ENCODE measurements at regions not wholly inside any gene's neighbourhood (a gene's known extent, or its start where the extent isn't known, plus 50 kb on each side); places are given as distances from the start of the nearest gene placed in this dataset.
"Not testable (repeated sequence)": the region's sequence is repeated elsewhere in the genome, so short reads cannot be mapped to it uniquely, and the experiment has no call there.

DNA sequence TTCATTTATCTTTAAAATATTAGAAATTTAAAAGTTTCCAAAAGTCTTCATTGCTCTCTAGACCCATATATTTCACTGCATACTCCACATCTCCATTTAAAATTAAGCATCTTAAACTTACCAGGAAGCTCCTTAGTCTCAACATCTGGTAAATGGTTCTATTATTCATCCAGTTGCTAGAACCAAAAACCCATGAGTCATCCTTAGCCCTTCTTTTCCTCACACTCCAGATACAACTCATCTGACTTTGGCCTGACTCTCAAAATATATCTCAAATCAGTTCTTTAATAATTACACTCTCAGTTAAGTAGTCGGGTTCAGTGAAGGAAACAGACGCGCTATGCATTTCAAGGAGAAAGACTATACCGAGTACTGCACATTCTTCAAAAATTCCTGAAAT lies 110.2 kb upstream of the COX7C start:
- TF ChIP-seq MYC (IDR thresholded peaks at IDR 0.05; ENCODE audit: low read depth, low read length): no peak
- TF ChIP-seq POLR2A (IDR thresholded peaks at IDR 0.05; ENCODE audit: extremely low read depth, insufficient read length): no peak
- TF ChIP-seq, protein P1, sequence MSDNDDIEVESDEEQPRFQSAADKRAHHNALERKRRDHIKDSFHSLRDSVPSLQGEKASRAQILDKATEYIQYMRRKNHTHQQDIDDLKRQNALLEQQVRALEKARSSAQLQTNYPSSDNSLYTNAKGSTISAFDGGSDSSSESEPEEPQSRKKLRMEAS (IDR thresholded peaks at IDR 0.05; ENCODE audit: low read depth, low read length): no peak
- TF ChIP-seq, protein P2, sequence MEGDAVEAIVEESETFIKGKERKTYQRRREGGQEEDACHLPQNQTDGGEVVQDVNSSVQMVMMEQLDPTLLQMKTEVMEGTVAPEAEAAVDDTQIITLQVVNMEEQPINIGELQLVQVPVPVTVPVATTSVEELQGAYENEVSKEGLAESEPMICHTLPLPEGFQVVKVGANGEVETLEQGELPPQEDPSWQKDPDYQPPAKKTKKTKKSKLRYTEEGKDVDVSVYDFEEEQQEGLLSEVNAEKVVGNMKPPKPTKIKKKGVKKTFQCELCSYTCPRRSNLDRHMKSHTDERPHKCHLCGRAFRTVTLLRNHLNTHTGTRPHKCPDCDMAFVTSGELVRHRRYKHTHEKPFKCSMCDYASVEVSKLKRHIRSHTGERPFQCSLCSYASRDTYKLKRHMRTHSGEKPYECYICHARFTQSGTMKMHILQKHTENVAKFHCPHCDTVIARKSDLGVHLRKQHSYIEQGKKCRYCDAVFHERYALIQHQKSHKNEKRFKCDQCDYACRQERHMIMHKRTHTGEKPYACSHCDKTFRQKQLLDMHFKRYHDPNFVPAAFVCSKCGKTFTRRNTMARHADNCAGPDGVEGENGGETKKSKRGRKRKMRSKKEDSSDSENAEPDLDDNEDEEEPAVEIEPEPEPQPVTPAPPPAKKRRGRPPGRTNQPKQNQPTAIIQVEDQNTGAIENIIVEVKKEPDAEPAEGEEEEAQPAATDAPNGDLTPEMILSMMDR (IDR thresholded peaks at IDR 0.05; ENCODE audit: low read depth, low read length): no peak
- H3K4me3 ChIP-seq (ENCODE audit: low read depth, low read length): no peak overlapping the region
- DNase-seq (ENCODE audit: low read depth): no peak

DNA sequence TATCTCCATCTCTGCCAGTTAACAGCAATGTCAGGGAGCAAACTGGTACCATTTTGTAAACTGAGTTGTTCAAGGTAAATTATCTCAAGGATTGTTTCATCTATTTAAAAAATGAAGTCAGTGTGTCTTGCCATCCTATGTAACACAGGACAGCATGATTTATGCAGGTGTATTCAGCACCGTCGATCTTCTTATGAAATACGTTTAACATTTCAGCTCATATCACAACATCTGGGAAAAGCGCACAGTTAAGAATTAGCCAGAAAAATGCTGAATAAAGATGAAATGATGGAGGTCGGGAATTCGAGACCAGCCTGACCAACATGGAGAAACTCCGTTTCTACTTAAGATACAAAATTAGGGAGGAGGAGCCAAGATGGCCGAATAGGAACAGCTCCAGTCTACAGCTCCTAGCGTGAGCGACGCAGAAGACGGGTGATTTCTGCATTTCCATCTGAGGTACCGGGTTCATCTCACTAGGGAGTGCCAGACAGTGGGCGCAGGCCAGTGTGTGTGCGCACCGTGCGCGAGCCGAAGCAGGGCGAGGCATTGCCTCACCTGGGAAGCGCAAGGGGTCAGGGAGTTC lies 107.3 kb upstream of the COX7C start:
- not testable (repeated sequence) for H3K4me3 ChIP-seq (ENCODE audit: low read depth, low read length); DNase-seq (ENCODE audit: low read depth)

DNA sequence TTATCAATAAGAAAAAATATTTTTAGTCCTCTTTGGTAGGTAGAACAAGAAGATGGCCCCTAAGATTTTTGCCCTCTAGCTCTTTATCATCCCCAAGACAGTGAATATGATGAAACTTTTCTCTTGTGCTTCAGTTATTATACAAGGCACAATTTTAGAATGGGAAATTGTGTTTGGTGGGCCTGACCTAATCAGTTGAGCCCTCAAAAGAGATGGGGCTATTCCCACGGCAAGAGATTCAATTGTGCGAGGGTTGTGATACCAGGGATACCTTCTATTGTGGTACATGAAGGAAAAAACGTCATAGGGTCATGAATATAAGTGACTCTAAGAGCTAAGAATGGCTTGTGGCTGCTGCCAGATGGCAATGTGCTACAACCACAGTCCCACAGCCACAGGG lies 94.0 kb upstream of the COX7C start:
- TF ChIP-seq, protein P1 (IDR thresholded peaks at IDR 0.05; ENCODE audit: low read depth, low read length): no peak
- TF ChIP-seq MYC (IDR thresholded peaks at IDR 0.05; ENCODE audit: low read depth, low read length) (no peak), POLR2A (IDR thresholded peaks at IDR 0.05; ENCODE audit: extremely low read depth, insufficient read length) (no peak)
- TF ChIP-seq, protein P2 (IDR thresholded peaks at IDR 0.05; ENCODE audit: low read depth, low read length): no peak
- no peak for DNase-seq (ENCODE audit: low read depth)
- no peak overlapping the region for H3K4me3 ChIP-seq (ENCODE audit: low read depth, low read length)

DNA sequence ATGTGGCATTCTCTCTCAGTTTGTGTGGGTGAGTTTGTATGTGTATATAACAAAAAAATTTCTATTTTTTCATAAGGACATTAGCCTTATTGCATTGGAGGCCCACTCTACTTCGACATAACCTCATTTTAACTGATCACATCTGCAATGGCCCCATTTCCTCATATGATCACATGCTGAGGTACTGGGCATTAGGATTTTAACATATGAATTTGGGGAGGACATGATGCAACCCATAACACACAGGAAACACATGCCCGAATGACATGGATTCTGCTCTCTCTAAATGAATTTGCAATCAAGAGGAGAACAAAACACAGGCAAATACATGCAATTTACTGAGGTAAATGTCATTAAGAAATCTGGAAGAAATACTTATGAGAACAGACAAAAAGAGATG lies 92.1 kb upstream of the COX7C start:
- H3K4me3 ChIP-seq (ENCODE audit: low read depth, low read length): no peak overlapping the region
- DNase-seq (ENCODE audit: low read depth): no peak
- TF ChIP-seq POLR2A (IDR thresholded peaks at IDR 0.05; ENCODE audit: extremely low read depth, insufficient read length): no peak
- TF ChIP-seq, protein P1 (IDR thresholded peaks at IDR 0.05; ENCODE audit: low read depth, low read length): 0 out of 2 replicates have a peak, but pooled peaks have one; percentile 55
- TF ChIP-seq, protein P2 (IDR thresholded peaks at IDR 0.05; ENCODE audit: low read depth, low read length): no peak
- peak; percentile 35; the same call in 1 of the 2 replicates for TF ChIP-seq MYC (IDR thresholded peaks at IDR 0.05; ENCODE audit: low read depth, low read length)

DNA sequence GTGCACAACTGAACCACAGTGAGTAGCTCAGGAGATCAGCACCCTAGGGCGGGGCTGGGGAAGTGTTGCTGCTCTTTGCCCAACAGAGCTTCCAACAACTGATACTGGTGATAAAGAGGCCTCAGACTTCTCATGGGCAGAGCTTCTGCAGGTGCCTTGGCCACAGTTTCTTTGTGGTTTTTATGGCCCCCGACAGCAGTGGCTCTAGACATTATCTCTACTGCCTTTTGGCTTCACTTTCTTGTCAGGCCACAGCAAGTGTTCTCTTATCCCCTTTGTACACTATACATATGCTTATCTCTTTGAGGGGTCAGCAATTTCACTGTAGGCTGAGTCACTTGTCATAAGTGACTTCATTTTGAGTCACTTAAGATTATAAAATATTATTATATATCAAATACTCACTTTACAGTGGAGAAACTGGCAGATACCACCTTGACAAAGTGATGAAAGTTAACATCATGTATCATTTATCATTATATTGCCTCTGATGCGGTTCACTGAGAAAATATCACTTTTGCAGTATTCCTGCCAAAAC lies 90.9 kb upstream of the COX7C start:
- no peak overlapping the region for H3K4me3 ChIP-seq (ENCODE audit: low read depth, low read length)
- peak; percentile 30 for DNase-seq (ENCODE audit: low read depth)
- TF ChIP-seq, protein P1 (IDR thresholded peaks at IDR 0.05; ENCODE audit: low read depth, low read length): no peak
- TF ChIP-seq, protein P2 (IDR thresholded peaks at IDR 0.05; ENCODE audit: low read depth, low read length): no peak
- TF ChIP-seq POLR2A (IDR thresholded peaks at IDR 0.05; ENCODE audit: extremely low read depth, insufficient read length) (no peak), MYC (IDR thresholded peaks at IDR 0.05; ENCODE audit: low read depth, low read length) (no peak)

DNA sequence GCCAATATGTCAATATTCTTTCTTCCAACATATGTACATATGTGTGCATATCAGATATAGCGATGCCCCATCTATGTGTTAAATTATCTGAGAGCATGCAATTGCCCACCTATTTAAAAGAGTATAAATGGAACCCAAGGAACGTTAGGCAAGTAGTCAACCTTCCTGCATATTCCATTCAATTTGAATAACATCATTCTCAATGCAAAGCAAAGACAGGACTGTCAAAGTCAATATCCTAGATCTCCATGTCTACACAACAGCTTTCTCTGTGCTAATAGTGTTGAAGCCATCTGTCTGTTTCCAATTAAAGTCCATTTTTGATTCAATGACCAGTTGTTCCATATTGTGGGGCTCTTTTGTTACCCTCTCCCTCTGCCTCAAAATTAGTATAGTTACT lies 85.3 kb upstream of the COX7C start:
- TF ChIP-seq, protein P2 (IDR thresholded peaks at IDR 0.05; ENCODE audit: low read depth, low read length): no peak
- TF ChIP-seq, protein P1 (IDR thresholded peaks at IDR 0.05; ENCODE audit: low read depth, low read length): no peak
- TF ChIP-seq MYC (IDR thresholded peaks at IDR 0.05; ENCODE audit: low read depth, low read length): no peak
- TF ChIP-seq POLR2A (IDR thresholded peaks at IDR 0.05; ENCODE audit: extremely low read depth, insufficient read length): no peak
- no peak for DNase-seq (ENCODE audit: low read depth)
- no peak overlapping the region for H3K4me3 ChIP-seq (ENCODE audit: low read depth, low read length)

All from NB4 (cell line).